Thyroid gland (tissue), 4 donors: ENCODE measurements at regions not wholly inside any gene's neighbourhood (a gene's known extent, or its start where the extent isn't known, plus 50 kb on each side); places are given as distances from the start of the nearest gene placed in this dataset.

Experiments
- CTCF ChIP-seq, 6 experiments: fragments of 200-600 bp in 3 of 6; fragments of 450-650 bp in 3 of 6; sonication (generic) in 3 of 6; IDR thresholded peaks; one replicate each; pipeline ENCODE4 v1.5.1; 2016 to 2019; ENCODE audit warnings: antibody characterized with exemption in 6 of 6, mild to moderate bottlenecking in 2 of 6, inconsistent platforms in 1 of 6, moderate library complexity in 1 of 6
- POLR2A ChIP-seq, 2 donors: fragments of 450-650 bp; IDR thresholded peaks; one replicate each; pipeline ENCODE4 v1.6.1; 2017; ENCODE audit warnings: antibody characterized with exemption in 2 of 2, mild to moderate bottlenecking in 2 of 2, moderate library complexity in 1 of 2

GRCh38 chr18:38790303-38790702 lies 1224.7 kb upstream of the CELF4 start:
- TF ChIP-seq CTCF (IDR thresholded peaks at IDR 0.05) = no peak
- no peak for TF ChIP-seq POLR2A (IDR thresholded peaks at IDR 0.05)
